ENCODE measurements at regions not wholly inside any gene's neighbourhood (a gene's known extent, or its start where the extent isn't known, plus 50 kb on each side); places are given as distances from the start of the nearest gene placed in this dataset.

DNA sequence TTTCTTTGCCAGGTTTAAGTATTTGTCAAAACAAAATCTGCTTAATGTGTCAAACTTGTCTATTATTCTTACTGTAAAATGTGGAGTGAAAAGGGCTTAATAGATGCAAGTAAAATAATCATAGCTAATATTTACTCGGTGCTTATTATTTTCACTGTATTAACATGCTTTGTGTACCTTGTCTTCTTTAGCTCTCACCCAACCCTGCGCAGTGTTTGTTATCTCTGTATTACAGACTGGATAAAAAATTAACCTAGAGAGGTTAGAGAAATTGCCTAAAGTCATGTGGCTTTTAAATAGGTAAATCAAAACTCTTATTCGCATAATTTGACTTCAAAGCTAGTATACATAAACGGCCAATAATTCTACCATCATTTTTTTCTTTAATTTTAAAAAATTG is 1864.8 kb downstream of the MAT2B start:
- TF ChIP-seq, protein P1, sequence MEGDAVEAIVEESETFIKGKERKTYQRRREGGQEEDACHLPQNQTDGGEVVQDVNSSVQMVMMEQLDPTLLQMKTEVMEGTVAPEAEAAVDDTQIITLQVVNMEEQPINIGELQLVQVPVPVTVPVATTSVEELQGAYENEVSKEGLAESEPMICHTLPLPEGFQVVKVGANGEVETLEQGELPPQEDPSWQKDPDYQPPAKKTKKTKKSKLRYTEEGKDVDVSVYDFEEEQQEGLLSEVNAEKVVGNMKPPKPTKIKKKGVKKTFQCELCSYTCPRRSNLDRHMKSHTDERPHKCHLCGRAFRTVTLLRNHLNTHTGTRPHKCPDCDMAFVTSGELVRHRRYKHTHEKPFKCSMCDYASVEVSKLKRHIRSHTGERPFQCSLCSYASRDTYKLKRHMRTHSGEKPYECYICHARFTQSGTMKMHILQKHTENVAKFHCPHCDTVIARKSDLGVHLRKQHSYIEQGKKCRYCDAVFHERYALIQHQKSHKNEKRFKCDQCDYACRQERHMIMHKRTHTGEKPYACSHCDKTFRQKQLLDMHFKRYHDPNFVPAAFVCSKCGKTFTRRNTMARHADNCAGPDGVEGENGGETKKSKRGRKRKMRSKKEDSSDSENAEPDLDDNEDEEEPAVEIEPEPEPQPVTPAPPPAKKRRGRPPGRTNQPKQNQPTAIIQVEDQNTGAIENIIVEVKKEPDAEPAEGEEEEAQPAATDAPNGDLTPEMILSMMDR (IDR thresholded peaks at IDR 0.05; ENCODE audit: low read length), result no peak
- no peak for TF ChIP-seq EZH2 (IDR thresholded peaks at IDR 0.05; ENCODE audit: borderline replicate concordance, low read length)
